ENCODE measurements at regions not wholly inside any gene's neighbourhood (a gene's known extent, or its start where the extent isn't known, plus 50 kb on each side); places are given as distances from the start of the nearest gene placed in this dataset.
"Not testable (repeated sequence)": the region's sequence is repeated elsewhere in the genome, so short reads cannot be mapped to it uniquely, and the experiment has no call there.

DNA sequence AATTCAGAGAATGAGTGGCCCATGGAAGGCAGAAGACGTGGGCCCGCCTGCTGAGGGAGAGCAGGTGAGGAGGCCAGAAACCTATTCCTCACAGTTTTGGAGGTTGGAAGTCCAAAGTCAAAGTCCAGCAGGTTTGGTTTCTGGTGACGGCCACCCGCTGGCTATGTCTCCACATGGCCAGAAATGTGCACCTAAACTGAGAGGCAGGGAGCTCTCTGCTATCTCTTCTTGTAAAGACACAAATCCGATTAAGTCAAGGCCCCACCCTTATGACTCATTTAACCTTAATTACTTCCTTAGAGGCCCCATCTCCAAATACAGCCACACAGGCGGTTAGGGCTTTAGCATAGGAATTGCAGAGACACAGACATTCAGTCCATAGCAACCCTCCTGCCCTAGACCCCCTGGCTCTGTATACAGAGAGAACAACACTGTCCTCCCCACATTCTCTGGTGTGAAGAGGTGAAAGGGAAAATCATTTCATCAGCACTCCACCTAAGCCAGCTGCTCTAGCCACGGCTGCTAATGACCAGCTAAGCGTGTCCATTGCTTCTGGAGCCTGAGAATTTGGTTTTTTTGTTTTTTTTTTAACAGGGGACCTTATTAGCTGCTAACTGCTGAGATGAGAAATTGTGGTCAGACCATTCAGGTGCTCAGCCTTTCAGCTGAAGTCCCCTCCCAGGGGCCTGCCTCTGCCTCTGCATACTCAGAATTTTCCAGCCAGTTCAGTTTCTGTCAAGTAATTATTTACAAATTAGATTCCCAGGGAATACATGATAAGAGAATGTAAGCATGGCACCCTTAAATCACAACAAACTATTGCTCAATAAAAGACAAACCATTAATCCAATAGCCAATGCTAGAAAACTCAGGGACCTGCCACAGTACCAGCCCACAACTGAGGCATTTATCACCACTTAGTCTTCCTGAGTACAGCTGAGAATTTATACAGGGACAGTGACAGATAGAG lies 368.7 kb upstream of the ID2 start:
- DNase-seq = peak; percentile 85

GRCh38 chr2:8314063-8314462 lies 367.8 kb upstream of the ID2 start:
- peak; percentile 70 for DNase-seq

DNA sequence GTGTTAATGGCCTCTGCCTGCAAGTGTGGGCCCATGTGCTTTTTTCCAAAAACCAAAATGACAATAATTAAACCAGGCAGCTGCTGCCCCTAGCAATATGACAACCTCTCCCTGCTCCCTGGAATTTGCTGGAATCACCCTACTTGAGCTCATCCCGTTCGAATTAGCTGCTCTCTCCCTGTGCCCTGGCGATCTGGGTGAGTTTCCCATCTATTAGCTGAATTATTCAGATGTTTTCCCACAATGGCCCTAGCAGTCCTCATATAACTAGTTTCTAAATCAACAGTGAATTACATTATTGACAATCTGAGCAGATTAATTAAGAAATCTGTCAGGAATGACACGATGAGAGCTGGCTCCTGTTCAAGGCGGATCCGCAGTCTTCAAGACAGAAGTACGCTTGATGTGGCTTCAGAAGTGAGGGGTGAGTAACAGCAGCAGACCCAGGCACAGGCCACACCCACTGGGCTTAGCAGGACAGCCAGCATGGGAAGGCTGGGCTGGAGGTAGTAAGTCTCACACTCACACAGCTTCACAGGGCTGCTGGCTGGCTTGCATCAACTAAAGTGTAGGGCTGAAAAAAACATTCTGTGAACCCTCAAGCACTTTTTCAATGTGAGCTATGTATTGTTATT lies 366.2 kb upstream of the ID2 start:
- peak; percentile 33 for DNase-seq

DNA sequence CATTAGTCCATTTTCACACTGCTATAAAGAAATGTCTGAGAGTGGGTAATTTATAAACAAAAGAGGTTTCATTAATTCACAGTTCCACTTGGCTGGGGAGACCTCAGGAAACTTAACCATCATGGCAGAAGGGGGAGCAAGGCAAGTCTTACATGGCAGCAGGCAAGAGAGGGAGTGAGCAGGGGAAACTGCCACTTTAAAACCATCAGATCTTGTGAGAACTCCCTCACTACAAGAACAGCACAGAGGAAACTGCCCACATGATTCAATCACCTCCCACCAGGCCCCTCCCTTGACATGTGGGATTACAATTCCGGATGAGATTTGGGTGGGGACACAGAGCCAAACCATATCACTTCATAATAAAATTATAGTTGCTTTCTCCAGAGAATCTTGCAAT lies 365.5 kb upstream of the ID2 start:
- no peak for DNase-seq

DNA sequence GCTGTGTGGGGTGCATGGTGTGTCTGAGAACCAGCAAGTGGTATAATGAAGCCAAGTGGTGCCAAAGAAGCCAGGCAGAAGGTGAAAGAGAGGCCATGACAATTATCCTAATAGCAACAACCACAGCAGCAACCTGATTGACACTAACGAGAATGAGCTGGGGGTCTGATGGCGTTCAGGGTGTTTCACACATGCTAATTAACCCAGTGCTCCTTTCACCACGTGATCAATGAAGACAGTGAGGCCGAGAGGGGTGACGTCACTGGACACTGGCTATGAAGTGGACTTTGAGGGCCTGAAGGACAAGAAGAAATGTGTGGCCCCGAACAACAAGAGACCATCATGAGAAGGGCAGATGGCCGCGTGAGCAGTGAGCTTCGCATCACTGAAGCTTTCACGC lies 364.4 kb upstream of the ID2 start:
- no peak for DNase-seq

GRCh38 chr2:8319219-8319618 lies 362.6 kb upstream of the ID2 start:
- DNase-seq = no peak

- no peak for DNase-seq
Observed at GRCh38 chr2:8320311-8321066, 361.4 kb upstream of the ID2 start.

- no peak for DNase-seq
Observed at GRCh38 chr2:8322634-8323033, 359.2 kb upstream of the ID2 start.

- DNase-seq = peak; percentile 90
Observed at GRCh38 chr2:8324164-8324856, 357.5 kb upstream of the ID2 start.

GRCh38 chr2:8324901-8325300 lies 357.0 kb upstream of the ID2 start:
- no peak for DNase-seq

- no peak for DNase-seq
Observed at GRCh38 chr2:8327371-8328100, 354.3 kb upstream of the ID2 start.

GRCh38 chr2:8328217-8328616 lies 353.6 kb upstream of the ID2 start:
- peak; percentile 72 for DNase-seq

DNA sequence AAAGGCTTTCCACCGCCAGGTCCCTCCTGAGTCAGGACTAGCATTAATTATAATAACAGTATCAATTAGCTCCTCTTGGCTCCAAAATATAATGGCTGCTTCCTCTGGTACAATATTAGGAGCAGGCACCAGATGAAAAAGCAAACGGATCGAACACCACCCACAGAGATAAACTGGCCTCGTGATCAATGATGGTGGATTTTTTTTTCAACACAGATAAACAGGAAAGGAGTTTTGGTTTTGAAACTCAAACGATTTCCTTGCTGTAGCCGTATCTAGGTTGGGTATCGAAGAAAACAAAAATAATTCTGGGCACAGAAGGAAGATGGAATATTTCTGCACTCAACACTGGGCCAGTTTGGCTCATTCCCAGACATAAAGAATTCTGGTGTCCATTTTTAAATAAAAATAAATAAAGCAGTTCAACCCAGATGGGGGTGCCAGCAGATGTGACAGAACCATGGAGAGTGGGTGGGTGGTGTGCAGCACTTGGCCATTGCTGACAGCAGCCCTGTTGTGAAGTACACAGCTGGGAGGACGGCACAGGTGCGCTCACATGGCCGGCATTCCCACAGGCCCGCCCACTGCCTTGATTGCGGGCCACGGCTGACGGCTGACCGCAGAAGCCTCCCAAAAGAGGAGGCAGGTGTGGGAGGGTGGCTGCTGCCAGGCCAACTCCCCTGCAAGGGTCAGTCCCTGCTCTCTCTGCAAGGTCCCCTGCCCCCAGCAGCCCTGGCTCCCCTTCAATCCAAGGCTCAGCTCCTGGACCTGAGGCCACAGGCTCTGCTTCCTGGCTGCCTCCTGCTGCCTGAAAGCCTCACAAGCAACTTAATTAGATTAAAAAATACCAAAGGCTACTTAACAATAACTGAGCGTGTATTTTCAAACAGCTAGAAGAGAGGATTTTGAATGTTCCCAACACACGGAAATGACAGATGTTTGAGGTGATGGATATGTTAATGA lies 351.9 kb upstream of the ID2 start:
- no peak for DNase-seq

- no peak for DNase-seq
Observed at GRCh38 chr2:8331068-8331467, 350.8 kb upstream of the ID2 start.

DNA sequence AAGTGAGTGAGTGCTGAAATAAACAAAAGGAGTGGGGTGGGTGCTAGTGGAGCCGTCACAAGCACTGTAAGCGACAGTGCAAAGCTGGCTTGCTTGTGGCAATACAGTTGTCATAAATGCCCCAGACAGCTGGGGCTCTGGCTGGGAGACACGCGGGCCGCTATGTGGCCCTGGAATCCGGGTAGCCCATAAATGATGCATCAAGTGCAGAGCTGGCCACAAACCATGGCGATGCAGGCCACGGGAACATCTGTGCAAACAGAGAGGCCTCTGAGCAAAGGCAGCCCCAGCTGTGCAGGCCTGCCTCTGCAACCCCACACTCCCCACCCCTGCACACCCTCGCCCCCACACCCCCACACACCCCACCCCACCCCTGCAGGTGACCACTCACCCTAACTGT lies 349.2 kb upstream of the ID2 start:
- DNase-seq = no peak

- no peak for DNase-seq
Observed at GRCh38 chr2:8333177-8333831, 348.6 kb upstream of the ID2 start.

GRCh38 chr2:8333832-8334187 lies 348.0 kb upstream of the ID2 start:
- not testable (repeated sequence) for DNase-seq

- peak; percentile 47 for DNase-seq
Observed at GRCh38 chr2:8334866-8335325, 347.0 kb upstream of the ID2 start.

DNA sequence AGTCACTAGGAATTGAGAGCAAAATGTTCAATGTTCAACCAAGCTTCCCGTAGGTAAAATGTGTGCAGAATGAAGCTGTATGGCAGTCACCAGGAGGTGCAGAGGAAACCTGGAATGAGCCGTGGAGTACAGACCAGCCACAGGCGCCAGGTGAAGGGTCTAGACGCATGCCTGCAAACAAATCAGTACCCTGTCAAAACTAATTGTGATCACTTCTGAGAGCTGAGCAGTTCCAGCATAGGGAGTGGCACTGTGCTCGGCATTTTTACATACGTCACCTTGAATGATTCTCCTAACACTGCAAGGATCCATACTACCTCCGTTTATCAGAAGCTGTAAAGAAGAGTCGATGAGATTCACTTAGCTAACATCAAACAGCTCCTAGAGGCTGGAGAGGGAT lies 346.1 kb upstream of the ID2 start:
- no peak for DNase-seq

DNA sequence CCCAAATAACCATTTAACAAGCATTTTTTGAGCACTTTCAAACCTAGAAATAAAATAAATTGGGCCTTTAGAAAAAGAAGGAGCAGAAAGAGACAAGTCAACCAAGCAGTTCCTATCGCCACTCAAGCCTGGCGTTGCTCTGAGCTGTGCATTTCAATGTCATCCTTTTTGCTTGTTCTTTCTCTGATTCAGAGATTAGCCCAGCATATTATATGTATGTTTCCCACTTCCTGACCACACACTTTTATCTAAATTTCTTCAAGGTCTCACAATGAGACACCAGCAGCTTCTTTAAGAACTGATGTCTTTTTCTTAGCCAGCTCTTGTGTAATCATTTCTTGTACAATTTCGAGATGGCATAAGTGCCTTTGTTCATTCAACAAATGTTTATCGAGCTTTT lies 344.5 kb upstream of the ID2 start:
- peak; percentile 77 for DNase-seq

Measured in hematopoietic multipotent progenitor cell treated with erythropoietin and hydrocortisone succinate and interleukin-3 and kit ligand, for 6 days (in vitro differentiated cells).